Prostate gland (tissue), 2 donors: ENCODE measurements at regions not wholly inside any gene's neighbourhood (a gene's known extent, or its start where the extent isn't known, plus 50 kb on each side); places are given as distances from the start of the nearest gene placed in this dataset.

Experiments
- DNase-seq: peaks from one replicate; pipeline ENCODE4 v3.0.0-alpha.2; 2019; ENCODE audit warnings: low spot score
- H3K27ac ChIP-seq, 2 donors: fragments of 200-600 bp; sonication (generic); 2 replicates each; pipeline ENCODE4 v1.5.1; 2017 to 2019
- H3K27me3 ChIP-seq: fragments of 200-600 bp; sonication (generic); replicated peaks from 2 replicates; pipeline ENCODE4 v1.5.1; 2019; ENCODE audit not compliant: insufficient read depth
- H3K36me3 ChIP-seq, 2 donors: fragments of 200-600 bp; sonication (generic); 1 replicate in 1 of 2; 2 replicates in 1 of 2; pipeline versions ENCODE4 v1.5.1 to v1.8.1; 2017 to 2019
- H3K4me1 ChIP-seq: fragments of 200-600 bp; sonication (generic); replicated peaks from 2 replicates; pipeline ENCODE4 v1.5.1; 2019
- H3K4me3 ChIP-seq, 2 donors: fragments of 200-600 bp; sonication (generic); 2 replicates each; pipeline ENCODE4 v1.5.1; 2017 to 2019
- H3K9me3 ChIP-seq: fragments of 200-600 bp; sonication (generic); 2 replicates; pipeline ENCODE4 v1.5.1; 2017
- CTCF ChIP-seq, 4 experiments: fragments of 200-600 bp in 2 of 4; fragments of 450-650 bp in 2 of 4; sonication (generic) in 2 of 4; IDR thresholded peaks; 1 replicate in 3 of 4; 2 replicates in 1 of 4; pipeline ENCODE4 v1.5.1; 2016 to 2019; ENCODE audit warnings: antibody characterized with exemption in 4 of 4, mild to moderate bottlenecking in 2 of 4, moderate library complexity in 2 of 4
- POLR2A ChIP-seq: fragments of 450-650 bp; IDR thresholded peaks from one replicate; pipeline ENCODE4 v1.6.1; 2016; ENCODE audit warnings: antibody characterized with exemption, mild to moderate bottlenecking
- POLR2AphosphoS5 ChIP-seq: sonication (generic); formaldehyde crosslinking; IDR thresholded peaks from one replicate; pipeline ENCODE4 v1.6.1; 2017; ENCODE audit warnings: antibody characterized with exemption
- WGBS: methylation state at CpG from one replicate; pipeline ENCODE4 v1.1.5; 2018; 5-methylcytosine and 5-hydroxymethylcytosine counted together
- intact Hi-C: fragments of 100-400 bp; cut with DNase I; formaldehyde crosslinking; loops from one replicate; pipeline ENCODE4 v1.14.2; 2022

GRCh38 chr13:97743938-97744337 is 209.5 kb upstream of the IPO5 start:
- 85% methylated on average over 3 of the region's 3 CpGs for whole genome bisulfite sequencing
- H3K27me3 ChIP-seq: no peaks in the 10 kb centered on the region
- intact Hi-C loops: no loop called here
- no peaks in the 10 kb centered on the region for H3K36me3 ChIP-seq
- TF ChIP-seq POLR2A (no peak), CTCF (IDR thresholded peaks at IDR 0.05) (no peak), POLR2AphosphoS5 (no peak)
- no peak overlapping the region for H3K4me3 ChIP-seq
- DNase-seq: no peak
- H3K27ac ChIP-seq: no peak overlapping the region
- H3K4me1 ChIP-seq: no peaks in the 10 kb centered on the region
- no peaks in the 10 kb centered on the region for H3K9me3 ChIP-seq

GRCh38 chr13:97746649-97747048 is 206.8 kb upstream of the IPO5 start:
- Histone ChIP-seq H3K9me3 (no peaks in the 10 kb centered on the region), H3K4me1 (no peaks in the 10 kb centered on the region), H3K27me3 (no peaks in the 10 kb centered on the region), H3K27ac (no peak overlapping the region), H3K36me3 (no peaks in the 10 kb centered on the region), H3K4me3 (no peak overlapping the region)
- TF ChIP-seq CTCF (IDR thresholded peaks at IDR 0.05) (no peak), POLR2A (no peak), POLR2AphosphoS5 (no peak)
- intact Hi-C loops: no loop called here
- 85% methylated on average over 6 of the region's 6 CpGs for WGBS
- DNase-seq: no peak

- no peaks in the 10 kb centered on the region for H3K4me1 ChIP-seq
- H3K36me3 ChIP-seq: no peaks in the 10 kb centered on the region
- no peaks in the 10 kb centered on the region for H3K27me3 ChIP-seq
- intact Hi-C loops: no loop called here
- H3K9me3 ChIP-seq: no peaks in the 10 kb centered on the region
- no peak overlapping the region for H3K27ac ChIP-seq
- WGBS: 92% methylated on average over 5 of the region's 5 CpGs
- no peak overlapping the region for H3K4me3 ChIP-seq
- DNase-seq: no peak
- TF ChIP-seq POLR2AphosphoS5 (no peak), POLR2A (no peak)
Observed at GRCh38 chr13:97749174-97749573, 204.3 kb upstream of the IPO5 start.

- Histone ChIP-seq H3K36me3 (no peaks in the 10 kb centered on the region), H3K4me3 (no peak overlapping the region), H3K9me3 (no peaks in the 10 kb centered on the region), H3K4me1 (no peaks in the 10 kb centered on the region), H3K27ac (no peak overlapping the region), H3K27me3 (no peaks in the 10 kb centered on the region)
- TF ChIP-seq CTCF (IDR thresholded peaks at IDR 0.05) (no peak), POLR2A (no peak), POLR2AphosphoS5 (no peak)
- no peak for DNase-seq
- intact Hi-C loops: no loop called here
Observed at GRCh38 chr13:97751477-97751876, 202.0 kb upstream of the IPO5 start.

- Histone ChIP-seq H3K4me3 (no peak overlapping the region), H3K36me3 (no peaks in the 10 kb centered on the region), H3K9me3 (no peaks in the 10 kb centered on the region), H3K4me1 (no peaks in the 10 kb centered on the region), H3K27me3 (no peaks in the 10 kb centered on the region), H3K27ac (no peak overlapping the region)
- TF ChIP-seq POLR2A (no peak), CTCF (IDR thresholded peaks at IDR 0.05) (no peak), POLR2AphosphoS5 (no peak)
- intact Hi-C loops: no loop called here
- WGBS: 73% methylated on average over 7 of the region's 7 CpGs
- DNase-seq: no peak
Observed at GRCh38 chr13:97752961-97753668, 200.4 kb upstream of the IPO5 start.
